ENCODE measurements at regions not wholly inside any gene's neighbourhood (a gene's known extent, or its start where the extent isn't known, plus 50 kb on each side); places are given as distances from the start of the nearest gene placed in this dataset.

DNA sequence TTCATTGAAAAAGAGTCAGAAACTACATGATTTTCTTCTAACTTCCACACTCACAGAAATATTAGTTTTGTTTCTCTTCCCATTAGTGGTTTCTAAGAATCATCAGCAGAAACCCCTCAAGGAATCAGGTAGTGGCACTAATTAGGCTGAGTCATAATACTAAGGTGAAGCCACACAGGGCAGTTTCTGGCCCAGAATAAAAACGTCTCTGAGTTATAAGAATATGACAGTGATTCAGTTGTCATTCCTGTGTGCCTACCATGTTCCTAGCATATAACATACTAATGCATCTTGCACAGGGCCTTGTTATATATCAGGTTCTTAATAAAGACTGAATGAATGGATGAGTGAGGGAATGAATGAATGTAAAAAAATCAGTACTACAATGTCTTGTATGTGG lies 206.0 kb upstream of the PLEKHG7 start:
- TF ChIP-seq, protein P1, sequence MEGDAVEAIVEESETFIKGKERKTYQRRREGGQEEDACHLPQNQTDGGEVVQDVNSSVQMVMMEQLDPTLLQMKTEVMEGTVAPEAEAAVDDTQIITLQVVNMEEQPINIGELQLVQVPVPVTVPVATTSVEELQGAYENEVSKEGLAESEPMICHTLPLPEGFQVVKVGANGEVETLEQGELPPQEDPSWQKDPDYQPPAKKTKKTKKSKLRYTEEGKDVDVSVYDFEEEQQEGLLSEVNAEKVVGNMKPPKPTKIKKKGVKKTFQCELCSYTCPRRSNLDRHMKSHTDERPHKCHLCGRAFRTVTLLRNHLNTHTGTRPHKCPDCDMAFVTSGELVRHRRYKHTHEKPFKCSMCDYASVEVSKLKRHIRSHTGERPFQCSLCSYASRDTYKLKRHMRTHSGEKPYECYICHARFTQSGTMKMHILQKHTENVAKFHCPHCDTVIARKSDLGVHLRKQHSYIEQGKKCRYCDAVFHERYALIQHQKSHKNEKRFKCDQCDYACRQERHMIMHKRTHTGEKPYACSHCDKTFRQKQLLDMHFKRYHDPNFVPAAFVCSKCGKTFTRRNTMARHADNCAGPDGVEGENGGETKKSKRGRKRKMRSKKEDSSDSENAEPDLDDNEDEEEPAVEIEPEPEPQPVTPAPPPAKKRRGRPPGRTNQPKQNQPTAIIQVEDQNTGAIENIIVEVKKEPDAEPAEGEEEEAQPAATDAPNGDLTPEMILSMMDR (IDR thresholded peaks at IDR 0.05) = no peak
- no peak for TF ChIP-seq POLR2A (IDR thresholded peaks at IDR 0.05)
